ENCODE measurements at regions not wholly inside any gene's neighbourhood (a gene's known extent, or its start where the extent isn't known, plus 50 kb on each side); places are given as distances from the start of the nearest gene placed in this dataset.

DNA sequence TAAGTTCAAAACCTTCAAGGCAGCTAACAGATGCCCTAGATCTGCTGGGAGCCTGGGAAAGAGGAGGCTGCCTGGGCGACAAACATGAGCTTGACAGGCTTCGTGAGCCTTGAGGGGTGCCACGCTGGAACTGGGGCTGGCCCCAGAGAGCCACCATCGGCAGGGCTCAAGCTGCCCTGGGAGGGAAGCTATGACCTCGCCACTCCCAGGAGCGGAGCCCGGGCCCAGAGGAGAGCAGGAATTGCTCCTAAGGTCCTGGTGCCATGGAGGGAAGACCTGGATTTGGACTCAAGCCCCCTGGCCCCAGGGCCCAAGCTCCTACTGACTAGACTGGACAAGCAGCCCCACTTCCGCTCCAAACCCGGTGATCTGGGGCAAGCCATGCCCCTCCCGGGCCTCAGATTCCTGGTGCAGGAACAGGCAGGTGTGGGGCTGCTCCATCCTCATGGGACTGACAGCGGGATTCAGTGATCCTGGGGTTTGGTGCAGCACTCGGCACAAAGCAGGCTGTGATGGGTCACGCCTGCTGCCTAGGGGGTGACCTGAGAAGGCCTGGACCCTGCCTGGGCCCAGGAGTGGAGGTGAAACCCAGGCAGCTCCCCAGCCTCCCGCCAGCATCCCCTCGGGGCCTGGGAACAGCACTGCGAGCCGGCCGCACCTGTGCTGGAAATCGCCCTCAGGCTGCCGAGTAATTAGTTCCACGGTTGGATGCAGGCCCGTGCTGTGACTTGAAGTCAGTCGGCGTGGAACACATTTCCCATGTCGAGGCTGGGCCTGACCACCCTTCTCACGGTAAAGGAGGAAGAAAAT is 246.9 kb downstream of the NDUFA10 start:
- TF ChIP-seq, protein P1, sequence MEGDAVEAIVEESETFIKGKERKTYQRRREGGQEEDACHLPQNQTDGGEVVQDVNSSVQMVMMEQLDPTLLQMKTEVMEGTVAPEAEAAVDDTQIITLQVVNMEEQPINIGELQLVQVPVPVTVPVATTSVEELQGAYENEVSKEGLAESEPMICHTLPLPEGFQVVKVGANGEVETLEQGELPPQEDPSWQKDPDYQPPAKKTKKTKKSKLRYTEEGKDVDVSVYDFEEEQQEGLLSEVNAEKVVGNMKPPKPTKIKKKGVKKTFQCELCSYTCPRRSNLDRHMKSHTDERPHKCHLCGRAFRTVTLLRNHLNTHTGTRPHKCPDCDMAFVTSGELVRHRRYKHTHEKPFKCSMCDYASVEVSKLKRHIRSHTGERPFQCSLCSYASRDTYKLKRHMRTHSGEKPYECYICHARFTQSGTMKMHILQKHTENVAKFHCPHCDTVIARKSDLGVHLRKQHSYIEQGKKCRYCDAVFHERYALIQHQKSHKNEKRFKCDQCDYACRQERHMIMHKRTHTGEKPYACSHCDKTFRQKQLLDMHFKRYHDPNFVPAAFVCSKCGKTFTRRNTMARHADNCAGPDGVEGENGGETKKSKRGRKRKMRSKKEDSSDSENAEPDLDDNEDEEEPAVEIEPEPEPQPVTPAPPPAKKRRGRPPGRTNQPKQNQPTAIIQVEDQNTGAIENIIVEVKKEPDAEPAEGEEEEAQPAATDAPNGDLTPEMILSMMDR (IDR thresholded peaks at IDR 0.05) = no peak
- no peak for TF ChIP-seq POLR2A (IDR thresholded peaks at IDR 0.05)
